K562 (cell line): ENCODE measurements at regions not wholly inside any gene's neighbourhood (a gene's known extent, or its start where the extent isn't known, plus 50 kb on each side); places are given as distances from the start of the nearest gene placed in this dataset.

Source experiments
- ATAC-seq: fragments of 200-7000 bp; cut with Tn5 transposase; 3 replicates; pipeline ENCODE4 v1.9.1; 2020; ENCODE audit warnings: moderate library complexity
- BruUV-seq: library from RNA; stranded (reverse); fragments of 400-500 nt; replicated peaks from 2 replicates; lab custom pipeline; 2021; lab: Mats Ljungman, UMichigan
- CTCF ChIA-PET: fragments of 300-600 bp; formaldehyde crosslinking; extraction: SDS; loops from one replicate; lab custom pipeline; 2021; ENCODE audit warnings: low intra/inter-chr PET ratio; lab: Yijun Ruan, JAX
- POLR2A ChIA-PET: fragments of 300-600, 350-650 bp; sonication (Branson Sonifier 250); formaldehyde crosslinking; extraction: SDS; loops from one replicate; lab custom pipeline; 2021; ENCODE audit warnings: antibody characterized with exemption, inconsistent platforms; lab: Yijun Ruan, JAX
- DNase-seq, 4 experiments: peaks; one replicate each; pipeline versions ENCODE4 v3.0.0 to v3.0.0-alpha.2; 2011 to 2018; ENCODE audit warnings: low spot score in 3 of 4, mixed read lengths in 3 of 4; ENCODE audit errors: extremely low read depth in 1 of 4
- FAIRE-seq: peaks from 2 replicates; lab custom pipeline; 2011; peaks lifted over from hg19 to GRCh38; lab: Jason Lieb, UNC
- H2AFZ ChIP-seq: 2 replicates; pipeline ENCODE4 v1.6.0; 2011; ENCODE audit warnings: low read depth, low read length, control low read depth, inconsistent platforms
- H3K27ac ChIP-seq: fragments of 200-600 bp; 3 replicates; pipeline ENCODE4 v1.8.0; 2011; ENCODE audit warnings: low read depth, mild to moderate bottlenecking, control low read depth, inconsistent platforms, low read length, moderate library complexity, mixed read lengths; ENCODE audit errors: extremely low read depth
- H3K27me3 ChIP-seq, 2 experiments: fragments of 300-600 bp in 1 of 2; 2 replicates in 1 of 2; 3 replicates in 1 of 2; pipeline versions ENCODE4 v1.6.0 to v1.8.0; 2011; ENCODE audit warnings: inconsistent platforms in 2 of 2, low read length in 2 of 2, mild to moderate bottlenecking in 1 of 2, mixed read lengths in 1 of 2, moderate library complexity in 1 of 2; ENCODE audit not compliant: control insufficient read depth in 2 of 2, insufficient read depth in 2 of 2
- H3K36me3 ChIP-seq: fragments of 300-600 bp; 3 replicates; pipeline ENCODE4 v1.8.0; 2011; ENCODE audit warnings: mild to moderate bottlenecking, low read length, inconsistent platforms; ENCODE audit not compliant: control insufficient read depth, insufficient read depth
- H3K4me1 ChIP-seq, 2 experiments: fragments of 200-600 bp in 1 of 2; replicated peaks in 1 of 2; 2 replicates in 1 of 2; 3 replicates in 1 of 2; pipeline versions ENCODE4 v1.5.1 to v1.8.0; 2011; ENCODE audit warnings: inconsistent platforms in 2 of 2, low read length in 2 of 2, mild to moderate bottlenecking in 1 of 2, mixed read lengths in 1 of 2, moderate library complexity in 1 of 2; ENCODE audit not compliant: control insufficient read depth in 2 of 2, insufficient read depth in 2 of 2
- H3K4me2 ChIP-seq: 2 replicates; pipeline ENCODE4 v1.6.1; 2011; ENCODE audit warnings: low read length, control low read depth, inconsistent platforms, mixed read lengths; ENCODE audit not compliant: insufficient read depth
- H3K4me3 ChIP-seq: fragments of 200-600 bp; sonication (generic), shearing (Covaris generic); 2 replicates; pipeline ENCODE4 v1.5.1; 2016; ENCODE audit warnings: control low read depth, inconsistent platforms
- H3K79me2 ChIP-seq: fragments of 200-600 bp; 3 replicates; pipeline ENCODE4 v1.8.0; 2011; ENCODE audit warnings: low read length, inconsistent platforms; ENCODE audit not compliant: control insufficient read depth, insufficient read depth
- H3K9ac ChIP-seq, 2 experiments: 2 replicates each; pipeline versions ENCODE4 v1.6.0 to v1.6.1; 2011; ENCODE audit warnings: low read depth in 2 of 2, low read length in 2 of 2, control low read depth in 1 of 2, inconsistent platforms in 1 of 2, mild to moderate bottlenecking in 1 of 2, mixed read lengths in 1 of 2; ENCODE audit not compliant: insufficient read depth in 1 of 2
- H3K9me1 ChIP-seq: one replicate; pipeline ENCODE4 v1.6.0; 2011; ENCODE audit warnings: inconsistent platforms, mild to moderate bottlenecking, low read length, moderate library complexity; ENCODE audit not compliant: control insufficient read depth, insufficient read depth
- H3K9me3 ChIP-seq: replicated peaks from 2 replicates; pipeline ENCODE4 v1.5.1; 2011; ENCODE audit warnings: low read depth, low read length, inconsistent platforms; ENCODE audit not compliant: control insufficient read depth, insufficient read depth
- H4K20me1 ChIP-seq: replicated peaks from 2 replicates; pipeline ENCODE4 v1.6.1; 2011; ENCODE audit warnings: low read length, inconsistent platforms, mixed read lengths; ENCODE audit not compliant: control insufficient read depth, insufficient read depth
- BRF1 ChIP-seq: IDR thresholded peaks from 3 replicates; pipeline ENCODE4 v1.6.1; 2011; ENCODE audit warnings: borderline replicate concordance, mild to moderate bottlenecking; ENCODE audit not compliant: insufficient read length; ENCODE audit errors: extremely low read depth
- CBX5 ChIP-seq: IDR thresholded peaks from 2 replicates; pipeline ENCODE4 v1.6.1; 2014; ENCODE audit warnings: low read depth, borderline replicate concordance
- CCAR2 ChIP-seq: fragments of 200-400 bp; formaldehyde crosslinking; IDR thresholded peaks from 2 replicates; pipeline ENCODE4 v1.6.1; 2017; ENCODE audit warnings: mild to moderate bottlenecking, low read depth, low read length
- ELF4 ChIP-seq: fragments of 450-650 bp; formaldehyde crosslinking; IDR thresholded peaks from 2 replicates; pipeline ENCODE4 v1.4.0; 2022; ENCODE audit warnings: missing genetic modification characterization
- GABPB1 ChIP-seq: sonication (generic); formaldehyde crosslinking; IDR thresholded peaks from 2 replicates; pipeline ENCODE4 v1.8.0; 2022; ENCODE audit warnings: mild to moderate bottlenecking, missing genetic modification reagents
- HDAC1 ChIP-seq, 2 experiments: fragments of 450-650 bp; IDR thresholded peaks; 2 replicates each; pipeline ENCODE4 v1.6.1; 2016 to 2017; ENCODE audit warnings: inconsistent platforms in 1 of 2, mild to moderate bottlenecking in 1 of 2, moderate library complexity in 1 of 2
- KAT7 ChIP-seq: sonication (generic); formaldehyde crosslinking; IDR thresholded peaks from 2 replicates; pipeline ENCODE4 v1.8.0; 2022; ENCODE audit warnings: missing genetic modification reagents, mild to moderate bottlenecking, borderline replicate concordance
- NR3C1 ChIP-seq: sonication (generic); formaldehyde crosslinking; IDR thresholded peaks from 2 replicates; pipeline ENCODE4 v1.8.1; 2022; ENCODE audit warnings: missing genetic modification reagents
- PCBP1 ChIP-seq: fragments of 200-400 bp; formaldehyde crosslinking; IDR thresholded peaks from 2 replicates; pipeline ENCODE4 v1.6.1; 2018; ENCODE audit warnings: mild to moderate bottlenecking, low read depth, low read length; ENCODE audit not compliant: poor library complexity, severe bottlenecking
- PHF8 ChIP-seq: fragments of 200-600 bp; sonication (generic); IDR thresholded peaks from 2 replicates; pipeline ENCODE4 v1.6.1; 2012; ENCODE audit warnings: mixed run types, mild to moderate bottlenecking, inconsistent platforms, low read length, moderate library complexity, borderline replicate concordance
- POLR2A ChIP-seq: fragments of 450-650 bp; conservative IDR thresholded peaks from 2 replicates; pipeline ENCODE4 v1.6.1; 2016
- RBM22 ChIP-seq: fragments of 200-400 bp; formaldehyde crosslinking; IDR thresholded peaks from 2 replicates; pipeline ENCODE4 v1.6.1; 2018; ENCODE audit warnings: low read length, low read depth; ENCODE audit not compliant: poor library complexity, severe bottlenecking
- RNF2 ChIP-seq: sonication (generic); IDR thresholded peaks from 2 replicates; pipeline ENCODE4 v1.6.1; 2016
- SMAD4 ChIP-seq: fragments of 250-450 bp; sonication (Bioruptor Pico); conservative IDR thresholded peaks from 2 replicates; pipeline ENCODE4 v1.8.0; 2021; ENCODE audit warnings: inconsistent platforms, mild to moderate bottlenecking, moderate library complexity
- TAF15 ChIP-seq: fragments of 200-400 bp; formaldehyde crosslinking; IDR thresholded peaks from 2 replicates; pipeline ENCODE4 v1.6.1; 2017; ENCODE audit warnings: mild to moderate bottlenecking, low read depth, low read length, moderate library complexity
- ZBTB12 ChIP-seq: fragments of 250-450 bp; sonication (Bioruptor Pico); IDR thresholded peaks from 2 replicates; pipeline ENCODE4 v1.4.0; 2020
- ZNF197 ChIP-seq: fragments of 200-800 bp; sonication (Bioruptor generic); IDR thresholded peaks from 2 replicates; pipeline ENCODE4 v1.6.1; 2016; ENCODE audit warnings: low read depth, missing genetic modification characterization, missing compliant biosample characterization
- ZNF764 ChIP-seq: fragments of 250-450 bp; sonication (Bioruptor Pico); IDR thresholded peaks from 2 replicates; pipeline ENCODE4 v1.4.0; 2020; ENCODE audit warnings: low read depth, mild to moderate bottlenecking, moderate library complexity
- WGBS: fragments of 100-300 bp; shearing (Covaris generic); methylation state at CpG from one replicate; pipeline ENCODE4 v1.1.6; 2016; ENCODE audit warnings: low coverage, mixed read lengths; ENCODE audit not compliant: insufficient coverage; ENCODE audit errors: missing lambda C conversion rate; 5-methylcytosine and 5-hydroxymethylcytosine counted together
- in situ Hi-C: fragments of 300-500 bp; cut with MboI; formaldehyde crosslinking; loops from 4 replicates; pipeline ENCODE4 v1.15.0; 2018; ENCODE audit warnings: inconsistent platforms, mixed read lengths
- intact Hi-C: fragments of 100-400 bp; cut with micrococcal nuclease; formaldehyde crosslinking; loops from 2 replicates; pipeline ENCODE4 v1.14.2; 2022
- TF ChIP-seq, protein P1 (sequence below): fragments of 450-650 bp; IDR thresholded peaks from 2 replicates; pipeline ENCODE4 v1.6.1; 2016; ENCODE audit warnings: antibody characterized with exemption
- TF ChIP-seq, protein P2 (sequence below): fragments of 450-650 bp; IDR thresholded peaks from 2 replicates; pipeline ENCODE4 v1.7.0; 2016; ENCODE audit warnings: borderline replicate concordance

DNA sequence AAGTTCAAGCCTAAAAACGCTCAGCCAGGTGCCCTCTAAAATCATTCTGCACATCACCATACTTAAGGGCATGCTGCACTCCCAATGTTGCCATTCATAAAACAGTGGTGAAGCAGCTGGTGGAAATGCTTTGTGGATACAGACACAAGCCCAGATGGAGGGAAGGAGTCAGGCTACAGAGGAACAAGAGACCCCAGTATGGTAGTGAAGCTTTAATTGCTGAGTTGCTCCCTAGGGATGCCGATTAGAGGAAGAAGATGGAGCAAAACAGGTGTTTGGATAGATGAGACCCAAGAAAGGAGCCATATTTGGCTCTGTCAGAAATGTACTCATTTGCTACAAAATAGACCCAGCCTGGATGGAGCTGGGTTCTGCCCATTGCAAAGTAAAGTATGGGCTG is 230.5 kb downstream of the NSG2 start:
- no peaks in the 10 kb centered on the region for H4K20me1 ChIP-seq
- H3K27me3 ChIP-seq: peaks cover 0 to 8% of the 10 kb centered on the region in 2 experiments; a peak in 3 of 5 replicates
- ChIA-PET CTCF (no interaction called here), POLR2A (interaction anchor here (0.6 kb wide), 1 partner anchor 113 kb away, joined by 3 read pairs; no protein-coding TSS in a partner anchor)
- no peaks in the 10 kb centered on the region for H3K79me2 ChIP-seq
- no peak for FAIRE-seq
- H3K4me2 ChIP-seq: no peak overlapping the region
- DNase-seq: no peak
- no peaks in the 10 kb centered on the region for H3K4me1 ChIP-seq
- in situ Hi-C loops: no loop called here
- no peak for ATAC-seq
- TF ChIP-seq GABPB1 (CRISPR knock-in tag) (no peak), TAF15 (no peak), ELF4 (CRISPR knock-in tag) (no peak), CBX5 (no peak), PHF8 (no peak), NR3C1 (CRISPR knock-in tag) (no peak), KAT7 (no peak), POLR2A (no peak), ZBTB12 (CRISPR knock-in tag) (no peak), PCBP1 (no peak), HDAC1 (IDR thresholded peaks at IDR 0.05) (no peak), RNF2 (no peak), BRF1 (no peak), ZNF764 (CRISPR knock-in tag) (no peak), SMAD4 (CRISPR knock-in tag) (no peak), RBM22 (no peak), ZNF197 (CRISPR knock-in tag) (no peak), CCAR2 (no peak)
- TF ChIP-seq, protein P1, sequence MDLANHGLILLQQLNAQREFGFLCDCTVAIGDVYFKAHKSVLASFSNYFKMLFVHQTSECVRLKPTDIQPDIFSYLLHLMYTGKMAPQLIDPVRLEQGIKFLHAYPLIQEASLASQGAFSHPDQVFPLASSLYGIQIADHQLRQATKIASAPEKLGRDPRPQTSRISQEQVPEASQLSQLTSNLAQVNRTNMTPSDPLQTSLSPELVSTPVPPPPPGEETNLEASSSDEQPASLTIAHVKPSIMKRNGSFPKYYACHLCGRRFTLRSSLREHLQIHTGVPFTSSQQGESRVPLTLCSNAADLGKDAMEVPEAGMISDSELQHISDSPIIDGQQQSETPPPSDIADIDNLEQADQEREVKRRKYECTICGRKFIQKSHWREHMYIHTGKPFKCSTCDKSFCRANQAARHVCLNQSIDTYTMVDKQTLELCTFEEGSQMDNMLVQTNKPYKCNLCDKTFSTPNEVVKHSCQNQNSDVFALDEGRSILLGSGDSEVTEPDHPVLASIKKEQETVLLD: no peak
- TF ChIP-seq, protein P2, sequence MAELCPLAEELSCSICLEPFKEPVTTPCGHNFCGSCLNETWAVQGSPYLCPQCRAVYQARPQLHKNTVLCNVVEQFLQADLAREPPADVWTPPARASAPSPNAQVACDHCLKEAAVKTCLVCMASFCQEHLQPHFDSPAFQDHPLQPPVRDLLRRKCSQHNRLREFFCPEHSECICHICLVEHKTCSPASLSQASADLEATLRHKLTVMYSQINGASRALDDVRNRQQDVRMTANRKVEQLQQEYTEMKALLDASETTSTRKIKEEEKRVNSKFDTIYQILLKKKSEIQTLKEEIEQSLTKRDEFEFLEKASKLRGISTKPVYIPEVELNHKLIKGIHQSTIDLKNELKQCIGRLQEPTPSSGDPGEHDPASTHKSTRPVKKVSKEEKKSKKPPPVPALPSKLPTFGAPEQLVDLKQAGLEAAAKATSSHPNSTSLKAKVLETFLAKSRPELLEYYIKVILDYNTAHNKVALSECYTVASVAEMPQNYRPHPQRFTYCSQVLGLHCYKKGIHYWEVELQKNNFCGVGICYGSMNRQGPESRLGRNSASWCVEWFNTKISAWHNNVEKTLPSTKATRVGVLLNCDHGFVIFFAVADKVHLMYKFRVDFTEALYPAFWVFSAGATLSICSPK: no peak
- intact Hi-C loops: no loop called here
- no peaks in the 10 kb centered on the region for H3K9me3 ChIP-seq
- BruUV-seq: no TSS peak
- H3K9ac ChIP-seq: no peak overlapping the region
- no peaks in the 10 kb centered on the region for H3K36me3 ChIP-seq
- no peaks in the 10 kb centered on the region for H3K9me1 ChIP-seq
- no peak overlapping the region for H3K4me3 ChIP-seq
- no peak overlapping the region for H3K27ac ChIP-seq
- no peak overlapping the region for H2AFZ ChIP-seq
- 0% methylated on average over 2 of the region's 2 CpGs for WGBS
